Endothelial cell (in vitro differentiated cells): ENCODE measurements at regions not wholly inside any gene's neighbourhood (a gene's known extent, or its start where the extent isn't known, plus 50 kb on each side); places are given as distances from the start of the nearest gene placed in this dataset.

Experiments
- DNase-seq: peaks from one replicate; pipeline ENCODE4 v3.0.0; 2021; ENCODE audit warnings: low spot score
- H3K27ac Mint-ChIP-seq: one replicate; pipeline ENCODE4 v1.8.0; 2021; ENCODE audit warnings: mixed read lengths, inconsistent platforms; ENCODE audit not compliant: unreplicated experiment
- H3K27me3 Mint-ChIP-seq: one replicate; pipeline ENCODE4 v1.8.0; 2021; ENCODE audit warnings: mild to moderate bottlenecking, moderate library complexity, mixed read lengths, inconsistent platforms; ENCODE audit not compliant: unreplicated experiment
- H3K36me3 Mint-ChIP-seq: one replicate; pipeline ENCODE4 v1.8.0; 2021; ENCODE audit warnings: mild to moderate bottlenecking, low read depth, mixed read lengths, inconsistent platforms; ENCODE audit not compliant: unreplicated experiment
- H3K4me1 Mint-ChIP-seq: one replicate; pipeline ENCODE4 v1.8.0; 2021; ENCODE audit warnings: mild to moderate bottlenecking, mixed read lengths, inconsistent platforms; ENCODE audit not compliant: unreplicated experiment
- H3K4me3 Mint-ChIP-seq: one replicate; pipeline ENCODE4 v1.8.0; 2021; ENCODE audit warnings: mild to moderate bottlenecking, mixed read lengths, inconsistent platforms; ENCODE audit not compliant: unreplicated experiment
- H3K9me3 Mint-ChIP-seq: one replicate; pipeline ENCODE4 v1.8.0; 2021; ENCODE audit warnings: mixed read lengths, inconsistent platforms; ENCODE audit not compliant: unreplicated experiment
- CTCF ChIP-seq: fragments of 200-600 bp; sonication (generic); IDR thresholded peaks from one replicate; pipeline ENCODE4 v1.5.0; 2021; ENCODE audit warnings: antibody characterized with exemption; ENCODE audit not compliant: unreplicated experiment

- no peaks in the 10 kb centered on the region for H3K36me3 Mint-ChIP-seq
- no peaks in the 10 kb centered on the region for H3K4me1 Mint-ChIP-seq
- TF ChIP-seq CTCF, result no peak
- H3K27me3 Mint-ChIP-seq, result no peaks in the 10 kb centered on the region
- no peak overlapping the region for H3K4me3 Mint-ChIP-seq
- no peaks in the 10 kb centered on the region for H3K9me3 Mint-ChIP-seq
- no peak for DNase-seq
- H3K27ac Mint-ChIP-seq, result no peak overlapping the region
These were observed 1009.4 kb upstream of the CELF4 start for GRCh38 chr18:38575023-38575422.

- H3K4me1 Mint-ChIP-seq, result no peaks in the 10 kb centered on the region
- H3K9me3 Mint-ChIP-seq, result no peaks in the 10 kb centered on the region
- no peak overlapping the region for H3K27ac Mint-ChIP-seq
- no peak for TF ChIP-seq CTCF
- no peak for DNase-seq
- H3K27me3 Mint-ChIP-seq, result no peaks in the 10 kb centered on the region
- no peaks in the 10 kb centered on the region for H3K36me3 Mint-ChIP-seq
- H3K4me3 Mint-ChIP-seq, result no peak overlapping the region
These were observed 1007.0 kb upstream of the CELF4 start for GRCh38 chr18:38572554-38573111.

GRCh38 chr18:38571651-38572050 lies 1006.1 kb upstream of the CELF4 start:
- Mint-ChIP-seq H3K4me1 (no peaks in the 10 kb centered on the region), H3K27ac (no peak overlapping the region), H3K4me3 (no peak overlapping the region), H3K27me3 (peaks cover under 1% of the 10 kb centered on the region), H3K9me3 (no peaks in the 10 kb centered on the region), H3K36me3 (no peaks in the 10 kb centered on the region)
- TF ChIP-seq CTCF, result no peak
- no peak for DNase-seq

- H3K27me3 Mint-ChIP-seq, result peaks cover 8% of the 10 kb centered on the region
- H3K9me3 Mint-ChIP-seq, result no peaks in the 10 kb centered on the region
- no peaks in the 10 kb centered on the region for H3K4me1 Mint-ChIP-seq
These were observed 999.9 kb upstream of the CELF4 start for GRCh38 chr18:38565513-38565912.

More at GRCh38 chr18:38565513-38565912, 999.9 kb upstream of the CELF4 start:
- Mint-ChIP-seq H3K4me3 (no peak overlapping the region), H3K36me3 (peaks cover 4% of the 10 kb centered on the region), H3K27ac (no peak overlapping the region)
- DNase-seq, result no peak
- no peak for TF ChIP-seq CTCF
